Parathyroid adenoma (tissue), 2 donors: ENCODE measurements at regions not wholly inside any gene's neighbourhood (a gene's known extent, or its start where the extent isn't known, plus 50 kb on each side); places are given as distances from the start of the nearest gene placed in this dataset.

Experiments
- H2AFZ ChIP-seq: fragments of 300-600 bp; sonication (generic); one replicate; pipeline ENCODE4 v1.7.0; 2017; ENCODE audit warnings: antibody characterized with exemption, mild to moderate bottlenecking
- H3K27ac ChIP-seq: fragments of 300-600 bp; sonication (generic); one replicate; pipeline ENCODE4 v1.7.0; 2017
- H3K27me3 ChIP-seq: fragments of 300-600 bp; sonication (generic); one replicate; pipeline ENCODE4 v1.7.0; 2017; ENCODE audit warnings: low read length; ENCODE audit not compliant: control insufficient read depth, insufficient read depth
- H3K36me3 ChIP-seq: fragments of 300-600 bp; sonication (generic); one replicate; pipeline ENCODE4 v1.7.0; 2017; ENCODE audit warnings: low read length; ENCODE audit not compliant: control insufficient read depth, insufficient read depth
- H3K4me1 ChIP-seq: fragments of 300-600 bp; sonication (generic); one replicate; pipeline ENCODE4 v1.7.0; 2017; ENCODE audit warnings: control low read depth
- H3K4me2 ChIP-seq: fragments of 300-600 bp; sonication (generic); one replicate; pipeline ENCODE4 v1.7.0; 2017; ENCODE audit warnings: low read length
- H3K4me3 ChIP-seq: fragments of 300-600 bp; sonication (generic); one replicate; pipeline ENCODE4 v1.7.0; 2017; ENCODE audit warnings: low read depth, low read length
- H3K79me2 ChIP-seq: fragments of 300-600 bp; sonication (generic); one replicate; pipeline ENCODE4 v1.7.0; 2017; ENCODE audit warnings: control low read depth
- H3K9ac ChIP-seq: fragments of 300-600 bp; sonication (generic); one replicate; pipeline ENCODE4 v1.7.0; 2017; ENCODE audit warnings: mild to moderate bottlenecking
- H3K9me3 ChIP-seq: fragments of 300-600 bp; sonication (generic); one replicate; pipeline ENCODE4 v1.7.0; 2017; ENCODE audit warnings: low read length; ENCODE audit not compliant: control insufficient read depth
- CTCF ChIP-seq: fragments of 300-600 bp; sonication (generic); IDR thresholded peaks from one replicate; pipeline ENCODE4 v1.7.0; 2017; ENCODE audit warnings: antibody characterized with exemption, mild to moderate bottlenecking
- donor health status: primary hyperparathyroidism.

GRCh38 chr10:3342771-3343170 lies 170.2 kb upstream of the PITRM1 start:
- Histone ChIP-seq H3K9ac (no peak overlapping the region), H3K4me2 (no peak overlapping the region), H3K79me2 (no peaks in the 10 kb centered on the region), H3K27me3 (no peaks in the 10 kb centered on the region), H3K27ac (no peak overlapping the region), H3K4me3 (no peak overlapping the region), H3K9me3 (no peaks in the 10 kb centered on the region), H3K36me3 (no peaks in the 10 kb centered on the region), H3K4me1 (no peaks in the 10 kb centered on the region), H2AFZ (no peak overlapping the region)
- no peak for TF ChIP-seq CTCF

GRCh38 chr10:3340127-3340730 lies 167.6 kb upstream of the PITRM1 start:
- Histone ChIP-seq H3K9ac (no peak overlapping the region), H2AFZ (no peak overlapping the region), H3K27me3 (no peaks in the 10 kb centered on the region), H3K4me1 (no peaks in the 10 kb centered on the region), H3K79me2 (no peaks in the 10 kb centered on the region), H3K27ac (no peak overlapping the region), H3K4me2 (no peak overlapping the region), H3K4me3 (no peak overlapping the region), H3K9me3 (no peaks in the 10 kb centered on the region), H3K36me3 (no peaks in the 10 kb centered on the region)
- TF ChIP-seq CTCF: no peak

- no peak for TF ChIP-seq CTCF
- Histone ChIP-seq H3K36me3 (no peaks in the 10 kb centered on the region), H3K4me2 (no peak overlapping the region), H3K4me3 (no peak overlapping the region), H3K4me1 (no peaks in the 10 kb centered on the region), H2AFZ (no peak overlapping the region), H3K79me2 (no peaks in the 10 kb centered on the region), H3K27ac (no peak overlapping the region), H3K9me3 (no peaks in the 10 kb centered on the region), H3K9ac (no peak overlapping the region), H3K27me3 (no peaks in the 10 kb centered on the region)
Measured at GRCh38 chr10:3339531-3339950, 167.0 kb upstream of the PITRM1 start.

GRCh38 chr10:3339121-3339520 lies 166.5 kb upstream of the PITRM1 start:
- no peak for TF ChIP-seq CTCF
- H3K9ac ChIP-seq: no peak overlapping the region

GRCh38 chr10:3337741-3338140 lies 165.2 kb upstream of the PITRM1 start:
- TF ChIP-seq CTCF: no peak
- Histone ChIP-seq H3K27ac (no peak overlapping the region), H2AFZ (no peak overlapping the region), H3K36me3 (no peaks in the 10 kb centered on the region), H3K4me3 (no peak overlapping the region), H3K4me2 (no peak overlapping the region), H3K4me1 (no peaks in the 10 kb centered on the region), H3K9ac (no peak overlapping the region), H3K9me3 (no peaks in the 10 kb centered on the region), H3K79me2 (no peaks in the 10 kb centered on the region), H3K27me3 (no peaks in the 10 kb centered on the region)

More at GRCh38 chr10:3339121-3339520, 166.5 kb upstream of the PITRM1 start:
- no peak overlapping the region for H3K4me3 ChIP-seq
- H3K36me3 ChIP-seq: no peaks in the 10 kb centered on the region
- H2AFZ ChIP-seq: no peak overlapping the region
- H3K27me3 ChIP-seq: no peaks in the 10 kb centered on the region
- no peaks in the 10 kb centered on the region for H3K79me2 ChIP-seq
- no peak overlapping the region for H3K4me2 ChIP-seq
- H3K4me1 ChIP-seq: no peaks in the 10 kb centered on the region
- no peak overlapping the region for H3K27ac ChIP-seq
- no peaks in the 10 kb centered on the region for H3K9me3 ChIP-seq
